ENCODE measurements at regions not wholly inside any gene's neighbourhood (a gene's known extent, or its start where the extent isn't known, plus 50 kb on each side); places are given as distances from the start of the nearest gene placed in this dataset.

DNA sequence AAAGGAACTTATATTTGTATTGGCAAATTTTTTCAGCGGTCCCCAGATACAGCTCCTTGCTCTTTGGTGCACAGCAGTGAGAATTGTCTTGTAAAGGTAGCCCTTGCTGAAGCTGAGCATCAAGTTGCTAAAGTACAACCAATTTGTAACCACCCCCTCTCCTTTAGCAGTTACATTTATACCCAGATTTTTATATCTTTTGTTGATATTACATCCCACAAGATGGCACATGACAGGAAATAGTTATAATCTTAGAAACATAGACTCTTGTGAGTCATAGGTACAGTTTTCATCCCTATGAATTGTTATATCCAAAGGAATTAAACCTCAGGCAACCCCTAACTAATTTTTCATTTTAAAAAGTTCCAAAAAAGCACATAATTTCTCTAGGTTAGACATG is 523.0 kb upstream of the SLITRK1 start (continued):
- TF ChIP-seq REST (IDR thresholded peaks at IDR 0.05; ENCODE audit: unreplicated experiment) = no peak
- no peak for TF ChIP-seq ZNF331 (CRISPR knock-in tag; IDR thresholded peaks at IDR 0.05; ENCODE audit: low read depth)
- TF ChIP-seq, protein P1, sequence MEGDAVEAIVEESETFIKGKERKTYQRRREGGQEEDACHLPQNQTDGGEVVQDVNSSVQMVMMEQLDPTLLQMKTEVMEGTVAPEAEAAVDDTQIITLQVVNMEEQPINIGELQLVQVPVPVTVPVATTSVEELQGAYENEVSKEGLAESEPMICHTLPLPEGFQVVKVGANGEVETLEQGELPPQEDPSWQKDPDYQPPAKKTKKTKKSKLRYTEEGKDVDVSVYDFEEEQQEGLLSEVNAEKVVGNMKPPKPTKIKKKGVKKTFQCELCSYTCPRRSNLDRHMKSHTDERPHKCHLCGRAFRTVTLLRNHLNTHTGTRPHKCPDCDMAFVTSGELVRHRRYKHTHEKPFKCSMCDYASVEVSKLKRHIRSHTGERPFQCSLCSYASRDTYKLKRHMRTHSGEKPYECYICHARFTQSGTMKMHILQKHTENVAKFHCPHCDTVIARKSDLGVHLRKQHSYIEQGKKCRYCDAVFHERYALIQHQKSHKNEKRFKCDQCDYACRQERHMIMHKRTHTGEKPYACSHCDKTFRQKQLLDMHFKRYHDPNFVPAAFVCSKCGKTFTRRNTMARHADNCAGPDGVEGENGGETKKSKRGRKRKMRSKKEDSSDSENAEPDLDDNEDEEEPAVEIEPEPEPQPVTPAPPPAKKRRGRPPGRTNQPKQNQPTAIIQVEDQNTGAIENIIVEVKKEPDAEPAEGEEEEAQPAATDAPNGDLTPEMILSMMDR (conservative IDR thresholded peaks at IDR 0.05; ENCODE audit: low read depth in 2 of 2) = no peak

- Mint-ChIP-seq H3K27ac (no peak overlapping the region), H3K36me3 (ENCODE audit: low read depth) (peaks cover 21% of the 10 kb centered on the region), H3K4me1 (no peaks in the 10 kb centered on the region), H3K9me3 (peaks cover 27% of the 10 kb centered on the region), H3K27me3 (ENCODE audit: insufficient read depth, low read depth, poor library complexity) (no peaks in the 10 kb centered on the region), H3K4me3 (no peak overlapping the region)
- Histone ChIP-seq H3K27me3 (ENCODE audit: insufficient read depth) (no peaks in the 10 kb centered on the region), H3F3A (replicated peaks; ENCODE audit: low read depth) (no peaks in the 10 kb centered on the region), H3K79me2 (replicated peaks; ENCODE audit: insufficient read depth) (no peaks in the 10 kb centered on the region), H4K20me1 (replicated peaks; ENCODE audit: insufficient read depth) (no peaks in the 10 kb centered on the region), H2AFZ (no peak overlapping the region), H3K27ac (ENCODE audit: low read depth) (no peak overlapping the region), H3K36me3 (ENCODE audit: insufficient read depth) (peaks cover 7% of the 10 kb centered on the region; the same call in 1 of the 2 replicates), H3K4me2 (no peak overlapping the region), H3K9me2 (ENCODE audit: insufficient read depth) (peaks cover 15% of the 10 kb centered on the region; the same call in 1 of the 2 replicates), H3K4me3 (no peak overlapping the region), H3K4me1 (ENCODE audit: insufficient read depth) (no peaks in the 10 kb centered on the region)
- TF ChIP-seq EZH2 (IDR thresholded peaks at IDR 0.05; ENCODE audit: low read depth, unreplicated experiment) (no peak), NANOG (IDR thresholded peaks at IDR 0.05; ENCODE audit: borderline replicate concordance) (0 out of 2 replicates have a peak, but pooled peaks have one; percentile 24), EZH2phosphoT487 (IDR thresholded peaks at IDR 0.05; ENCODE audit: unreplicated experiment) (no peak)
- TF ChIP-seq, protein P2, sequence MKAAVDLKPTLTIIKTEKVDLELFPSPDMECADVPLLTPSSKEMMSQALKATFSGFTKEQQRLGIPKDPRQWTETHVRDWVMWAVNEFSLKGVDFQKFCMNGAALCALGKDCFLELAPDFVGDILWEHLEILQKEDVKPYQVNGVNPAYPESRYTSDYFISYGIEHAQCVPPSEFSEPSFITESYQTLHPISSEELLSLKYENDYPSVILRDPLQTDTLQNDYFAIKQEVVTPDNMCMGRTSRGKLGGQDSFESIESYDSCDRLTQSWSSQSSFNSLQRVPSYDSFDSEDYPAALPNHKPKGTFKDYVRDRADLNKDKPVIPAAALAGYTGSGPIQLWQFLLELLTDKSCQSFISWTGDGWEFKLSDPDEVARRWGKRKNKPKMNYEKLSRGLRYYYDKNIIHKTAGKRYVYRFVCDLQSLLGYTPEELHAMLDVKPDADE (IDR thresholded peaks at IDR 0.05) = no peak
- TF ChIP-seq, protein P3, sequence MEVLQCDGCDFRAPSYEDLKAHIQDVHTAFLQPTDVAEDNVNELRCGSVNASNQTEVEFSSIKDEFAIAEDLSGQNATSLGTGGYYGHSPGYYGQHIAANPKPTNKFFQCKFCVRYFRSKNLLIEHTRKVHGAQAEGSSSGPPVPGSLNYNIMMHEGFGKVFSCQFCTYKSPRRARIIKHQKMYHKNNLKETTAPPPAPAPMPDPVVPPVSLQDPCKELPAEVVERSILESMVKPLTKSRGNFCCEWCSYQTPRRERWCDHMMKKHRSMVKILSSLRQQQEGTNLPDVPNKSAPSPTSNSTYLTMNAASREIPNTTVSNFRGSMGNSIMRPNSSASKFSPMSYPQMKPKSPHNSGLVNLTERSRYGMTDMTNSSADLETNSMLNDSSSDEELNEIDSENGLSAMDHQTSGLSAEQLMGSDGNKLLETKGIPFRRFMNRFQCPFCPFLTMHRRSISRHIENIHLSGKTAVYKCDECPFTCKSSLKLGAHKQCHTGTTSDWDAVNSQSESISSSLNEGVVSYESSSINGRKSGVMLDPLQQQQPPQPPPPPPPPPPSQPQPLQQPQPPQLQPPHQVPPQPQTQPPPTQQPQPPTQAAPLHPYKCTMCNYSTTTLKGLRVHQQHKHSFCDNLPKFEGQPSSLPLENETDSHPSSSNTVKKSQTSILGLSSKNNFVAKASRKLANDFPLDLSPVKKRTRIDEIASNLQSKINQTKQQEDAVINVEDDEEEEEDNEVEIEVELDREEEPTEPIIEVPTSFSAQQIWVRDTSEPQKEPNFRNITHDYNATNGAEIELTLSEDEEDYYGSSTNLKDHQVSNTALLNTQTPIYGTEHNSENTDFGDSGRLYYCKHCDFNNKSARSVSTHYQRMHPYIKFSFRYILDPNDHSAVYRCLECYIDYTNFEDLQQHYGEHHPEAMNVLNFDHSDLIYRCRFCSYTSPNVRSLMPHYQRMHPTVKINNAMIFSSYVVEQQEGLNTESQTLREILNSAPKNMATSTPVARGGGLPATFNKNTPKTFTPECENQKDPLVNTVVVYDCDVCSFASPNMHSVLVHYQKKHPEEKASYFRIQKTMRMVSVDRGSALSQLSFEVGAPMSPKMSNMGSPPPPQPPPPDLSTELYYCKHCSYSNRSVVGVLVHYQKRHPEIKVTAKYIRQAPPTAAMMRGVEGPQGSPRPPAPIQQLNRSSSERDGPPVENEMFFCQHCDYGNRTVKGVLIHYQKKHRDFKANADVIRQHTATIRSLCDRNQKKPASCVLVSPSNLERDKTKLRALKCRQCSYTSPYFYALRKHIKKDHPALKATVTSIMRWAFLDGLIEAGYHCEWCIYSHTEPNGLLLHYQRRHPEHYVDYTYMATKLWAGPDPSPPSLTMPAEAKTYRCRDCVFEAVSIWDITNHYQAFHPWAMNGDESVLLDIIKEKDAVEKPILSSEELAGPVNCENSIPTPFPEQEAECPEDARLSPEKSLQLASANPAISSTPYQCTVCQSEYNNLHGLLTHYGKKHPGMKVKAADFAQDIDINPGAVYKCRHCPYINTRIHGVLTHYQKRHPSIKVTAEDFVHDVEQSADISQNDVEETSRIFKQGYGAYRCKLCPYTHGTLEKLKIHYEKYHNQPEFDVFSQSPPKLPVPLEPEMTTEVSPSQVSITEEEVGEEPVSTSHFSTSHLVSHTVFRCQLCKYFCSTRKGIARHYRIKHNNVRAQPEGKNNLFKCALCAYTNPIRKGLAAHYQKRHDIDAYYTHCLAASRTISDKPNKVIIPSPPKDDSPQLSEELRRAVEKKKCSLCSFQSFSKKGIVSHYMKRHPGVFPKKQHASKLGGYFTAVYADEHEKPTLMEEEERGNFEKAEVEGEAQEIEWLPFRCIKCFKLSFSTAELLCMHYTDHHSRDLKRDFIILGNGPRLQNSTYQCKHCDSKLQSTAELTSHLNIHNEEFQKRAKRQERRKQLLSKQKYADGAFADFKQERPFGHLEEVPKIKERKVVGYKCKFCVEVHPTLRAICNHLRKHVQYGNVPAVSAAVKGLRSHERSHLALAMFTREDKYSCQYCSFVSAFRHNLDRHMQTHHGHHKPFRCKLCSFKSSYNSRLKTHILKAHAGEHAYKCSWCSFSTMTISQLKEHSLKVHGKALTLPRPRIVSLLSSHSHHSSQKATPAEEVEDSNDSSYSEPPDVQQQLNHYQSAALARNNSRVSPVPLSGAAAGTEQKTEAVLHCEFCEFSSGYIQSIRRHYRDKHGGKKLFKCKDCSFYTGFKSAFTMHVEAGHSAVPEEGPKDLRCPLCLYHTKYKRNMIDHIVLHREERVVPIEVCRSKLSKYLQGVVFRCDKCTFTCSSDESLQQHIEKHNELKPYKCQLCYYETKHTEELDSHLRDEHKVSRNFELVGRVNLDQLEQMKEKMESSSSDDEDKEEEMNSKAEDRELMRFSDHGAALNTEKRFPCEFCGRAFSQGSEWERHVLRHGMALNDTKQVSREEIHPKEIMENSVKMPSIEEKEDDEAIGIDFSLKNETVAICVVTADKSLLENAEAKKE (CRISPR knock-in tag; IDR thresholded peaks at IDR 0.05) = no peak
- DNase-seq (ENCODE audit: low spot score) (no peak), ATAC-seq (no peak)
These were observed 518.4 kb upstream of the SLITRK1 start for GRCh38 chr13:84400706-84401105.
